Heart left ventricle (tissue), 13 donors: ENCODE measurements at regions not wholly inside any gene's neighbourhood (a gene's known extent, or its start where the extent isn't known, plus 50 kb on each side); places are given as distances from the start of the nearest gene placed in this dataset.

Source experiments
- CTCF ChIP-seq, 12 donors: fragments of 200-600 bp; sonication (generic) in 4 of 12; IDR thresholded peaks; one replicate each; pipeline versions ENCODE4 v1.5.0 to v1.8.0; 2018 to 2022; ENCODE audit warnings: antibody characterized with exemption in 12 of 12, mild to moderate bottlenecking in 5 of 12
- POLR2A ChIP-seq, 2 donors: fragments of 450-650 bp; IDR thresholded peaks; one replicate each; pipeline ENCODE4 v1.6.1; 2017; ENCODE audit warnings: antibody characterized with exemption in 2 of 2, mild to moderate bottlenecking in 2 of 2, moderate library complexity in 2 of 2
- donor health status: ischemic (EF 13 %, LVEDD 7.1; RV severe dilation, severe dysfunction).
- donor health status: DM: no; HTN: yes; CAD: no.
- donor health status: DM: no; HTN: no; CAD: no.
- donor health status: ischemic (EF 25% LVEDD 6.9; RV normal size, moderate dysfunction).
- donor health status: ischemic (EF 25% LVEDD 5.7; RV mildly dilated, moderate dysfunction).
- donor health status: ischemic (EF 35%, LVEDD 5.7; RV mildly dilated, moderate dysfunction).
- donor health status: nonischemic (EF 11% LVEDD 7.7; RV severe dilation, severe dysfunction).
- donor health status: DM: yes; HTN: yes; CAD: no.
- donor health status: PGD.
- donor health status: ischemic (EF 29% LVEDD 5.4; RV normal size, mild dysfunction).
- donor health status: nonischemic (EF 23%, LVEDD 6.1; RV moderate dilation, normal function).

- TF ChIP-seq CTCF (IDR thresholded peaks at IDR 0.05) (peak in 6 of 12 donors; percentile 14 to 41 (median 20)), POLR2A (IDR thresholded peaks at IDR 0.05) (no peak)
Observed at GRCh38 chr16:35559911-35560636, 2100.7 kb downstream of the TP53TG3F start.
